AG04450 (cell line): ENCODE measurements at regions not wholly inside any gene's neighbourhood (a gene's known extent, or its start where the extent isn't known, plus 50 kb on each side); places are given as distances from the start of the nearest gene placed in this dataset.

ENCODE experiments used
- CTCF ChIA-PET: fragments of 300-600, 350-600 bp; formaldehyde crosslinking; extraction: SDS; loops from one replicate; lab custom pipeline; 2022; ENCODE audit warnings: antibody characterized with exemption, inconsistent platforms; lab: Charles Lee
- POLR2A ChIA-PET: fragments of 350-600 bp; formaldehyde crosslinking; extraction: SDS; loops from one replicate; lab custom pipeline; 2021; ENCODE audit warnings: antibody characterized with exemption, inconsistent platforms; lab: Yijun Ruan, JAX
- DNase-seq: peaks from one replicate; pipeline ENCODE4 v3.0.0-alpha.2; 2011; ENCODE audit warnings: low read depth, low spot score
- H3K27ac ChIP-seq: one replicate; pipeline ENCODE4 v1.5.1; 2012; ENCODE audit warnings: low read depth, low read length, control low read depth
- H3K27me3 ChIP-seq: one replicate; pipeline ENCODE4 v1.6.0; 2012; ENCODE audit warnings: low read length; ENCODE audit not compliant: control insufficient read depth, insufficient read depth
- H3K4me3 ChIP-seq: 2 replicates; pipeline ENCODE4 v1.5.1; 2011; ENCODE audit warnings: mild to moderate bottlenecking, low read depth, low read length, control low read depth
- H3K9me3 ChIP-seq: 2 replicates; pipeline ENCODE4 v1.5.1; 2012; ENCODE audit warnings: low read length; ENCODE audit not compliant: control insufficient read depth, insufficient read depth
- TF ChIP-seq, protein P1 (sequence below): IDR thresholded peaks from 2 replicates; pipeline ENCODE4 v1.5.1; 2011; ENCODE audit warnings: low read depth, low read length, control low read depth, inconsistent platforms

DNA sequence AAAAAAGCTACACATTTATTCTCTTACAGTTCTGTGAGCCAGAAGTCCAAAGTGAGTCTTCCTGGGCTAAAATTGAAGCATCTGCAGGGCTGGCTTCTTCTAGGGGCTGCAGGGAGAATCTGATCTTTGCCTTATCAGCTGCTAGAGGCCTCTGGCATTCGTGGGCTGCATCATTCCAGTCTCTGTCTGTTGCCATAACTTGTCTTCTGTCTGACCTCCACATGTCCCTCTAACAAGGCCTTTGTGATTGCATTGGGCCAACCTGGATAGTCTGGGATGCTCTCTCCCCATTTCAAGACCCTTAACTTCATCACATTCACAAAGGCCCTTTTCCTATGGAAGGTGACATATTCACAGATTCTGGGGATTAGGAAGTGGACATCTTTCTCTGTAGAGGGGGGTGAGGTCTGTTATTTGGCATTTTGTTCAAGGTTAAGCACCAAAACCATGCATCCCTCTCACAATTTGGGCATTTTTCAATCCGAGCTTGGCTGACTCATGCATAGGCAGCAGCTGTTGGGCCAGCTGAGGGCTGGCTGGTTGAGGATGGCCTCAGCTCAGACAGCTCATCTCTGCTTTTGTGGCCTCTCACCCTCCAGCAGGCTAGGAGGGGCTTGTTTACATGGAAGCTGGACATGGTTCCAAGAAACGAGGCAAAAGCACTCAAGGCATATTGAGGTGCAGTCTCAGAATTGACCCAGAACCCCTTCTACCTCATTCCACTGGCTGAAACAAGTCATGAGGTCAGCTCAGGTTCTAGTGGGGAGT lies 116.1 kb upstream of the NXT1 start:
- Histone ChIP-seq H3K4me3 (no peak overlapping the region), H3K27ac (no peak overlapping the region), H3K9me3 (peaks cover 11% of the 10 kb centered on the region), H3K27me3 (peaks cover 6% of the 10 kb centered on the region)
- no peak for DNase-seq
- ChIA-PET CTCF (interaction anchor here (0.6 to 2.6 kb wide), 13 partner anchors 10 to 543 kb away, joined by 3 to 25 read pairs (median 4); partner anchors contain the start of genes NXT1 and THBD), POLR2A (interaction anchor here (1.0 to 1.2 kb wide), 2 partner anchors 36 to 173 kb away, joined by 3 to 7 read pairs; no protein-coding TSS in a partner anchor)
- TF ChIP-seq, protein P1, sequence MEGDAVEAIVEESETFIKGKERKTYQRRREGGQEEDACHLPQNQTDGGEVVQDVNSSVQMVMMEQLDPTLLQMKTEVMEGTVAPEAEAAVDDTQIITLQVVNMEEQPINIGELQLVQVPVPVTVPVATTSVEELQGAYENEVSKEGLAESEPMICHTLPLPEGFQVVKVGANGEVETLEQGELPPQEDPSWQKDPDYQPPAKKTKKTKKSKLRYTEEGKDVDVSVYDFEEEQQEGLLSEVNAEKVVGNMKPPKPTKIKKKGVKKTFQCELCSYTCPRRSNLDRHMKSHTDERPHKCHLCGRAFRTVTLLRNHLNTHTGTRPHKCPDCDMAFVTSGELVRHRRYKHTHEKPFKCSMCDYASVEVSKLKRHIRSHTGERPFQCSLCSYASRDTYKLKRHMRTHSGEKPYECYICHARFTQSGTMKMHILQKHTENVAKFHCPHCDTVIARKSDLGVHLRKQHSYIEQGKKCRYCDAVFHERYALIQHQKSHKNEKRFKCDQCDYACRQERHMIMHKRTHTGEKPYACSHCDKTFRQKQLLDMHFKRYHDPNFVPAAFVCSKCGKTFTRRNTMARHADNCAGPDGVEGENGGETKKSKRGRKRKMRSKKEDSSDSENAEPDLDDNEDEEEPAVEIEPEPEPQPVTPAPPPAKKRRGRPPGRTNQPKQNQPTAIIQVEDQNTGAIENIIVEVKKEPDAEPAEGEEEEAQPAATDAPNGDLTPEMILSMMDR = no peak

DNA sequence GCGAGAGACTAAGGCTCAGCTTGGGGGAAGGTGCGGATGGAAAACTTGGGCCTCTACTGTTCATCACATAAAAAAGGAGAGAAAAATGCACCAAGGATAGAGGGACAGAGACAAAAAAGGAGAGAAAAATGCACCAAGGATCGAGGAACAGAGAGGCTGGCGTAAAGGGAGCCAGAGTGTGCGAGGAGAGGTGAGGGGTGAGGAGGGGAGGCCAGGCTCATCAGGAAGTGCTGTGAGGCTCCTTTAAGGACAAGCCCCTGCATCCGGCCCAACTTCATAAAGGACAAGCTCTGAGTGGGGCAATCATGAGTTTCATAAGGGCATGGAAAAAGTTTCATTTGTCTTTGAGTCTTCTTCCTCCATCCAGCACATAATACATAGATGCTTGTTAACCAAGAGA lies 117.2 kb upstream of the NXT1 start:
- ChIA-PET POLR2A (no interaction called here), CTCF (interaction anchor here (1.7 kb wide), 1 partner anchor 183 kb away, joined by 3 read pairs; no protein-coding TSS in a partner anchor)
- peaks cover 11% of the 10 kb centered on the region for H3K9me3 ChIP-seq
- no peak overlapping the region for H3K4me3 ChIP-seq
- no peak overlapping the region for H3K27ac ChIP-seq
- TF ChIP-seq, protein P1 = no peak
- no peak for DNase-seq
- peaks cover 2% of the 10 kb centered on the region for H3K27me3 ChIP-seq

DNA sequence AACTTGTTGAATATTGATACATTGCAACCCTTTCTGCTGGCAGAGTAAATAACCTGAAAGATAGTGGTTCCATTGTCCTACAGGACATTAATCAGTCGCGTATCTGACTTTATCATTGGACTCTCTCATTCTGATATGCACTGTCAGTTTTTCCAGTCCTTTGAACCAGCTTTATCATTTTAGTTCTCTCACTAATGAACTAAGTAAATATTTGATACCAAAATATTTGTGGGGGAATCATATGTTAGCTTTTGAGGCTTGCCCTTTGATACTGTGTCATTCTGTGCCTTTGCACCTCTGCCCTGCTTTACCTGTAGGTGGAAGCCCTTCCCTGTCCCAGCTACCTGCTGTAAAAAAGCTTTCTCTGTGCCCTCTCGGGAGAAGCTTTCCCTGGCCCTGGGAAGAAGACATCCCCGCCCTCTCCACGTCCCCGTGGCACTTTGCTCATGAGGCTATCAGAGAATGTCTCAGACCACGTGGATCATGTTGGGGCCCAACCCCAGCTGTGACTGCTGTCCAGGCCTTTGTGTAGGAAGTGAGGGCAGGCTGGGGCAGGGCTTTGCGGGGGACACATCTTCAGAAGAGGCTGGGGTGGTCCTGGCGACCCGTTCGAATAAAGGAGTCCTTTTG lies 117.8 kb upstream of the NXT1 start:
- no peak for DNase-seq
- ChIA-PET CTCF (interaction anchor here (1.2 to 1.7 kb wide), 2 partner anchors 13 to 182 kb away, joined by 3 read pairs; no protein-coding TSS in a partner anchor), POLR2A (no interaction called here)
- H3K4me3 ChIP-seq = no peak overlapping the region
- peaks cover 2% of the 10 kb centered on the region for H3K27me3 ChIP-seq
- no peak overlapping the region for H3K27ac ChIP-seq
- H3K9me3 ChIP-seq = peaks cover 11% of the 10 kb centered on the region
- TF ChIP-seq, protein P1 = no peak

DNA sequence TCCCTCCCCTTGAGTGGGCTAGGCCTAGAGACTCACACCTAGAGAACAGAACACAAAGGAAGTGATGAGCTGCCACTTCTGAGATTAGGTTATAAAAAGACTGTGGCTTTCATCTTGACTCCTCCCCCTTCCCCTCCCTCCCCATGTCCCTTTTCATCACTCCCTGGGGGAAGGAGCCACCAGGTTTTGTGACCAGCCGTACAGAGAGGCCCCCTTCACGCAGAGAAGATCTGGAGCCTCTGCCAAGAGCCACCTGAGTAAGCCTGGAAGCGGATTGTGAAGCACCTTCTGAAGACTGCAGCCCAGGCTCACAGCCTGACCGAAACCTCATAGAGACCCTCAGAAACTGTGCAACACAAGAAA lies 118.4 kb upstream of the NXT1 start:
- H3K27me3 ChIP-seq = peaks cover under 1% of the 10 kb centered on the region
- ChIA-PET POLR2A (no interaction called here), CTCF (interaction anchor here (1.2 kb wide), 1 partner anchor 13 kb away, joined by 3 read pairs; no protein-coding TSS in a partner anchor)
- TF ChIP-seq, protein P1 = no peak
- H3K9me3 ChIP-seq = peaks cover 11% of the 10 kb centered on the region
- H3K27ac ChIP-seq = no peak overlapping the region
- no peak for DNase-seq
- H3K4me3 ChIP-seq = no peak overlapping the region
